Tibial nerve (tissue), 4 donors: ENCODE measurements at regions not wholly inside any gene's neighbourhood (a gene's known extent, or its start where the extent isn't known, plus 50 kb on each side); places are given as distances from the start of the nearest gene placed in this dataset.
"Not testable (repeated sequence)": the region's sequence is repeated elsewhere in the genome, so short reads cannot be mapped to it uniquely, and the experiment has no call there.

Experiments
- DNase-seq, 2 donors: peaks; one replicate each; pipeline ENCODE4 v3.0.0-alpha.2; 2019; ENCODE audit warnings: low spot score in 2 of 2
- H3K27ac ChIP-seq, 4 donors: fragments of 200-600 bp; sonication (generic) in 3 of 4; one replicate each; pipeline ENCODE4 v1.5.1; 2017 to 2019; ENCODE audit warnings: mild to moderate bottlenecking in 1 of 4
- H3K27me3 ChIP-seq, 2 donors: fragments of 200-600 bp; sonication (generic) in 1 of 2; one replicate each; pipeline versions ENCODE4 v1.5.1 to v1.6.0; 2017 to 2019
- H3K36me3 ChIP-seq, 3 donors: fragments of 200-600 bp; sonication (generic); one replicate each; pipeline ENCODE4 v1.5.1; 2018 to 2019
- H3K4me1 ChIP-seq, 4 donors: fragments of 200-600 bp; sonication (generic) in 3 of 4; one replicate each; pipeline ENCODE4 v1.5.1; 2017 to 2019
- H3K4me3 ChIP-seq, 4 donors: fragments of 200-600 bp; sonication (generic) in 3 of 4; one replicate each; pipeline ENCODE4 v1.5.1; 2017 to 2019; ENCODE audit warnings: mild to moderate bottlenecking in 1 of 4, moderate library complexity in 1 of 4
- H3K9me3 ChIP-seq, 4 donors: fragments of 200-600 bp; sonication (generic) in 3 of 4; one replicate each; pipeline ENCODE4 v1.5.1; 2017 to 2019
- EP300 ChIP-seq, 2 donors: sonication (generic); formaldehyde crosslinking; IDR thresholded peaks; one replicate each; pipeline ENCODE4 v1.6.1; 2017; ENCODE audit warnings: antibody characterized with exemption in 2 of 2, mild to moderate bottlenecking in 1 of 2
- POLR2A ChIP-seq, 2 donors: fragments of 450-650 bp; IDR thresholded peaks; one replicate each; pipeline ENCODE4 v1.6.1; 2017; ENCODE audit warnings: antibody characterized with exemption in 2 of 2, mild to moderate bottlenecking in 2 of 2, moderate library complexity in 2 of 2
- WGBS, 2 donors: methylation state at CpG; one replicate each; pipeline ENCODE4 v1.1.5; 2018; 5-methylcytosine and 5-hydroxymethylcytosine counted together
- TF ChIP-seq, protein P1 (sequence below), 5 experiments: fragments of 200-600 bp in 3 of 5; fragments of 450-650 bp in 2 of 5; sonication (generic) in 3 of 5; IDR thresholded peaks; one replicate each; pipeline ENCODE4 v1.5.1; 2016 to 2019; ENCODE audit warnings: antibody characterized with exemption in 5 of 5, mild to moderate bottlenecking in 3 of 5, moderate library complexity in 2 of 5

- no peaks in the 10 kb centered on the region for H3K27me3 ChIP-seq
- no peak for TF ChIP-seq EP300 (IDR thresholded peaks at IDR 0.05)
- TF ChIP-seq, protein P1, sequence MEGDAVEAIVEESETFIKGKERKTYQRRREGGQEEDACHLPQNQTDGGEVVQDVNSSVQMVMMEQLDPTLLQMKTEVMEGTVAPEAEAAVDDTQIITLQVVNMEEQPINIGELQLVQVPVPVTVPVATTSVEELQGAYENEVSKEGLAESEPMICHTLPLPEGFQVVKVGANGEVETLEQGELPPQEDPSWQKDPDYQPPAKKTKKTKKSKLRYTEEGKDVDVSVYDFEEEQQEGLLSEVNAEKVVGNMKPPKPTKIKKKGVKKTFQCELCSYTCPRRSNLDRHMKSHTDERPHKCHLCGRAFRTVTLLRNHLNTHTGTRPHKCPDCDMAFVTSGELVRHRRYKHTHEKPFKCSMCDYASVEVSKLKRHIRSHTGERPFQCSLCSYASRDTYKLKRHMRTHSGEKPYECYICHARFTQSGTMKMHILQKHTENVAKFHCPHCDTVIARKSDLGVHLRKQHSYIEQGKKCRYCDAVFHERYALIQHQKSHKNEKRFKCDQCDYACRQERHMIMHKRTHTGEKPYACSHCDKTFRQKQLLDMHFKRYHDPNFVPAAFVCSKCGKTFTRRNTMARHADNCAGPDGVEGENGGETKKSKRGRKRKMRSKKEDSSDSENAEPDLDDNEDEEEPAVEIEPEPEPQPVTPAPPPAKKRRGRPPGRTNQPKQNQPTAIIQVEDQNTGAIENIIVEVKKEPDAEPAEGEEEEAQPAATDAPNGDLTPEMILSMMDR (IDR thresholded peaks at IDR 0.05), result no peak
- peaks cover 0 to 31% (median 0%) of the 10 kb centered on the region in 3 donors for H3K36me3 ChIP-seq
- no peak overlapping the region for H3K4me3 ChIP-seq
- H3K4me1 ChIP-seq, result peaks cover 0 to 12% (median 0%) of the 10 kb centered on the region in 4 donors
- DNase-seq, result no peak
- no peaks in the 10 kb centered on the region for H3K9me3 ChIP-seq
- 54 to 58% methylated on average over 6 of the region's 6 CpGs for WGBS, 2 donors
- no peak overlapping the region for H3K27ac ChIP-seq
Observed at GRCh38 chr14:71625891-71626701, 306.1 kb upstream of the RGS6 start.

DNA sequence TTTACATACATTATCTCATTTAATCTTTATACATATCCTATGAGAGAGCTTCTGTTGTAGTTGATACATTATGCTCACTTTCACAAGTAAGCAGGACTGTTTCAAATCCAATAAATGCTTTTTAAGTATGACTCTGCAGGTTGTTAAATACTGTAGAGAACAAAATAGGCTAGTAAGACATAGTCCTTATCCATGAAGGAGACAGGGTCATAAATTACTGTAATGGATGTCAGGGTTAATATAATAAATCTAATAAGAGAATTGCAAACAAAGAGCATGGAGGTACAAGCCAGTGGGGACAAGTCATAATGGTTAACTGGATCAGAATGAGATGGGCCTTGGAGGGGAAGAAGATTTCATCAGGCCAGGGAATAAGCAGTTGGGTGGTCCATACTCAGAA lies 303.8 kb upstream of the RGS6 start:
- H3K4me3 ChIP-seq, result no peak overlapping the region
- H3K27me3 ChIP-seq, result no peaks in the 10 kb centered on the region
- TF ChIP-seq, protein P1 (IDR thresholded peaks at IDR 0.05), result no peak
- DNase-seq, result no peak
- peaks cover 0 to 32% (median 0%) of the 10 kb centered on the region in 3 donors for H3K36me3 ChIP-seq
- H3K27ac ChIP-seq, result no peak overlapping the region
- H3K4me1 ChIP-seq, result peaks cover 0 to 7% (median 0%) of the 10 kb centered on the region in 4 donors
- no peaks in the 10 kb centered on the region for H3K9me3 ChIP-seq

DNA sequence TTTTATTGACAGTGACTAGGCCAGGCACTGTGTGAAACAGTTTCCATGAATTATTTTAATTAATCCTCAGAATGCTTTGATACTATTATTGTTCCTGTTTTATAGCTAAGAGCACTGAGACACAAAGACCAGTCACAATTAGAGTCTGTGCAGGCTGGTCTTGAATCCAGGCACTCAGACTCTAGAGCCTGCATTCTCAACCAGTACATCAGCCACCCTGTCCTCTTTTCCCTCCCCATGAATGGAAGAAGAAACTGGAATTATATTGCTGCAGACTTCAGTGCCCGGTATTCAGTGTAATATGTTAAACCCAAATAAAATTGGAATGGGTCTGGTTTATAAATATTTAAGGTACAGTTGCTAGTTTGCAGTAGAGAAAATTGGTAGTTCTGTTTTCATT lies 303.0 kb upstream of the RGS6 start:
- Histone ChIP-seq H3K4me3 (no peak overlapping the region), H3K36me3 (peaks cover 0 to 34% (median 0%) of the 10 kb centered on the region in 3 donors), H3K27ac (no peak overlapping the region), H3K9me3 (no peaks in the 10 kb centered on the region), H3K27me3 (no peaks in the 10 kb centered on the region), H3K4me1 (peaks cover 0 to 7% (median 0%) of the 10 kb centered on the region in 4 donors)
- no peak for DNase-seq
- TF ChIP-seq, protein P1 (IDR thresholded peaks at IDR 0.05), result no peak
- no peak for TF ChIP-seq EP300 (IDR thresholded peaks at IDR 0.05)
- TF ChIP-seq POLR2A (IDR thresholded peaks at IDR 0.05), result no peak
- WGBS, 2 donors, result 84 to 93% methylated on average over 1 of the region's 1 CpG

GRCh38 chr14:71629765-71630492 lies 302.3 kb upstream of the RGS6 start:
- H3K27me3 ChIP-seq, result no peaks in the 10 kb centered on the region
- TF ChIP-seq, protein P1 (IDR thresholded peaks at IDR 0.05), result no peak
- H3K4me1 ChIP-seq, result peaks cover 0 to 7% (median 0%) of the 10 kb centered on the region in 4 donors
- no peaks in the 10 kb centered on the region for H3K9me3 ChIP-seq
- peaks cover 0 to 36% (median 0%) of the 10 kb centered on the region in 3 donors for H3K36me3 ChIP-seq
- WGBS, 2 donors, result 58 to 61% methylated on average over 7 of the region's 7 CpGs
- H3K4me3 ChIP-seq, result no peak overlapping the region
- H3K27ac ChIP-seq, result no peak overlapping the region
- no peak for DNase-seq

DNA sequence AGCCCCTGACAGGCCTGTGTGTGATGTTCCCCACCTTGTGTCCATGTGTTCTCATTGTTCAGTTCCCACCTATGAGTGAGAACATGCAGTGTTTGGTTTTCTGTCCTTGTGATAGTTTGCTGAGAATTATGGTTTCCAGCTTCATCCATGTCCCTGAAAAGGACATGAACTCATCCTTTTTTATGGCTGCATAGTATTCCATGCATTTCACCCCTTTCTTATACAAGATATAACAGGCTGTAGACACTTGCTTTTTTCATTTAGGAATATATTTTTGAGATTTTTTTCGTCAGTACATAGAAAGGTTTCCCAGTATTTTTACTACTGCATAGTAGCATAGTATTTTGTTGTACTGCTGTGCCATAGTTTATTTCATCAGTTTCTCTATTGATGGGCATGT lies 301.2 kb upstream of the RGS6 start:
- H3K36me3 ChIP-seq, result peaks cover 0 to 34% (median 0%) of the 10 kb centered on the region in 3 donors
- H3K4me1 ChIP-seq, H3K27me3 ChIP-seq, DNase-seq, H3K4me3 ChIP-seq, H3K27ac ChIP-seq, H3K9me3 ChIP-seq: not testable (repeated sequence)
- 94 to 95% methylated on average over 1 of the region's 1 CpG for WGBS, 2 donors
